IMR-90 (cell line): ENCODE measurements at regions not wholly inside any gene's neighbourhood (a gene's known extent, or its start where the extent isn't known, plus 50 kb on each side); places are given as distances from the start of the nearest gene placed in this dataset.

Experiments used
- ATAC-seq: fragments of 200-7000 bp; cut with Tn5 transposase; 2 replicates; pipeline ENCODE4 v1.9.1; 2020; ENCODE audit warnings: low read depth, mild to moderate bottlenecking, moderate library complexity
- BruUV-seq: library from RNA; stranded (reverse); fragments of 400-500 nt; replicated peaks from 2 replicates; lab custom pipeline; 2021; lab: Mats Ljungman, UMichigan
- CTCF ChIA-PET: fragments of 300-600 bp; formaldehyde crosslinking; extraction: SDS; loops from one replicate; lab custom pipeline; 2021; ENCODE audit warnings: antibody characterized with exemption; lab: Yijun Ruan, JAX
- POLR2A ChIA-PET: fragments of 300-600 bp; sonication (Branson Sonifier 250); formaldehyde crosslinking; loops from one replicate; lab custom pipeline; 2022; ENCODE audit warnings: antibody characterized with exemption; ENCODE audit not compliant: unreplicated experiment; lab: Charles Lee
- DNase-seq: peaks from one replicate; pipeline ENCODE4 v3.0.0; 2013
- H2AFZ ChIP-seq: replicated peaks from 2 replicates; pipeline ENCODE3; 2013; ENCODE audit warnings: low read length, mild to moderate bottlenecking; ENCODE audit not compliant: poor library complexity
- H2AK5ac ChIP-seq: 2 replicates; pipeline ENCODE4 v1.6.1; 2013; ENCODE audit warnings: low read depth, low read length, inconsistent platforms
- H2AK9ac ChIP-seq: replicated peaks from 2 replicates; pipeline ENCODE3; 2013; ENCODE audit warnings: mild to moderate bottlenecking, low read depth, low read length, moderate library complexity; ENCODE audit not compliant: poor library complexity
- H2BK120ac ChIP-seq: 2 replicates; pipeline ENCODE4 v1.6.1; 2013; ENCODE audit warnings: low read depth, low read length, inconsistent platforms
- H2BK15ac ChIP-seq: 3 replicates; pipeline ENCODE4 v1.6.1; 2013; ENCODE audit warnings: low read depth, low read length, inconsistent platforms
- H2BK20ac ChIP-seq: 2 replicates; pipeline ENCODE4 v1.6.1; 2013; ENCODE audit warnings: low read depth, mild to moderate bottlenecking, inconsistent platforms, low read length, moderate library complexity
- H2BK5ac ChIP-seq: 2 replicates; pipeline ENCODE4 v1.6.1; 2013; ENCODE audit warnings: mild to moderate bottlenecking, low read depth, low read length, inconsistent platforms; ENCODE audit not compliant: poor library complexity, severe bottlenecking
- H3K14ac ChIP-seq: replicated peaks from 2 replicates; pipeline ENCODE4 v1.6.1; 2013; ENCODE audit warnings: low read depth, low read length, inconsistent platforms
- H3K18ac ChIP-seq: 2 replicates; pipeline ENCODE4 v1.6.1; 2013; ENCODE audit warnings: low read depth, low read length, control low read depth
- H3K23ac ChIP-seq: 2 replicates; pipeline ENCODE4 v1.6.1; 2013; ENCODE audit warnings: low read depth, low read length, inconsistent platforms
- H3K27ac ChIP-seq: 2 replicates; pipeline ENCODE4 v1.5.1; 2013; ENCODE audit warnings: mild to moderate bottlenecking, control low read depth, low read length; ENCODE audit not compliant: insufficient read depth
- H3K27me3 ChIP-seq: 2 replicates; pipeline ENCODE4 v1.6.1; 2013; ENCODE audit warnings: low read length; ENCODE audit not compliant: control insufficient read depth, insufficient read depth
- H3K36me3 ChIP-seq: 2 replicates; pipeline ENCODE4 v1.6.1; 2013; ENCODE audit warnings: low read length, mixed read lengths; ENCODE audit not compliant: control insufficient read depth, insufficient read depth
- H3K4ac ChIP-seq: 2 replicates; pipeline ENCODE4 v1.6.1; 2013; ENCODE audit warnings: low read depth, low read length, inconsistent platforms
- H3K4me1 ChIP-seq: 2 replicates; pipeline ENCODE4 v1.6.1; 2013; ENCODE audit warnings: low read length, mixed read lengths; ENCODE audit not compliant: control insufficient read depth, insufficient read depth
- H3K4me2 ChIP-seq: 2 replicates; pipeline ENCODE4 v1.6.1; 2013; ENCODE audit warnings: low read depth, mild to moderate bottlenecking, control low read depth, low read length, moderate library complexity
- H3K4me3 ChIP-seq: 2 replicates; pipeline ENCODE4 v1.5.1; 2013; ENCODE audit warnings: low read depth, mild to moderate bottlenecking, control low read depth, low read length, moderate library complexity; ENCODE audit not compliant: insufficient read depth
- H3K56ac ChIP-seq: 2 replicates; pipeline ENCODE4 v1.6.1; 2013; ENCODE audit warnings: low read length, inconsistent platforms; ENCODE audit not compliant: insufficient read depth; ENCODE audit errors: extremely low read depth
- H3K79me1 ChIP-seq, 2 experiments: 2 replicates each; pipeline ENCODE4 v1.6.1; 2013; ENCODE audit warnings: low read length in 2 of 2, inconsistent platforms in 1 of 2, low read depth in 1 of 2
- H3K9ac ChIP-seq: 2 replicates; pipeline ENCODE4 v1.6.1; 2013; ENCODE audit warnings: low read depth, low read length, control low read depth
- H3K9me1 ChIP-seq: 2 replicates; pipeline ENCODE4 v1.6.1; 2013; ENCODE audit warnings: low read length, inconsistent platforms; ENCODE audit not compliant: insufficient read depth
- H3K9me3 ChIP-seq: 2 replicates; pipeline ENCODE4 v1.6.1; 2013; ENCODE audit warnings: low read length; ENCODE audit not compliant: control insufficient read depth, insufficient read depth
- H4K20me1 ChIP-seq: 2 replicates; pipeline ENCODE4 v1.6.1; 2013; ENCODE audit warnings: low read length, inconsistent platforms; ENCODE audit not compliant: insufficient read depth
- H4K5ac ChIP-seq: 2 replicates; pipeline ENCODE4 v1.6.1; 2013; ENCODE audit warnings: mild to moderate bottlenecking, low read depth, low read length, control low read depth
- H4K8ac ChIP-seq, 2 experiments: 2 replicates each; pipeline ENCODE4 v1.6.1; 2013; ENCODE audit warnings: low read depth in 2 of 2, low read length in 2 of 2, control low read depth in 1 of 2, inconsistent platforms in 1 of 2
- H4K91ac ChIP-seq: 2 replicates; pipeline ENCODE4 v1.6.1; 2013; ENCODE audit warnings: low read depth, low read length, inconsistent platforms; ENCODE audit not compliant: insufficient read depth
- BHLHE40 ChIP-seq: fragments of 150-350 bp; IDR thresholded peaks from 2 replicates; pipeline ENCODE4 v1.6.1; 2016; ENCODE audit warnings: mild to moderate bottlenecking, low read depth, low read length
- CEBPB ChIP-seq: IDR thresholded peaks from 2 replicates; pipeline ENCODE4 v1.6.1; 2012; ENCODE audit warnings: low read depth, low read length, improper control_type of control experiment
- CHD1 ChIP-seq: IDR thresholded peaks from 2 replicates; pipeline ENCODE4 v1.6.1; 2012; ENCODE audit warnings: low read depth, low read length, improper control_type of control experiment
- FOS ChIP-seq: fragments of 150-350 bp; IDR thresholded peaks from 2 replicates; pipeline ENCODE4 v1.6.1; 2016; ENCODE audit warnings: low read depth, low read length
- MAFK ChIP-seq: IDR thresholded peaks from 2 replicates; pipeline ENCODE4 v1.6.1; 2012; ENCODE audit warnings: low read depth, low read length, improper control_type of control experiment
- POLR2A ChIP-seq: IDR thresholded peaks from 2 replicates; pipeline ENCODE4 v1.6.1; 2012; ENCODE audit warnings: mild to moderate bottlenecking, low read depth, low read length
- RAD21 ChIP-seq: IDR thresholded peaks from 2 replicates; pipeline ENCODE4 v1.6.1; 2012; ENCODE audit warnings: low read length, improper control_type of control experiment
- RCOR1 ChIP-seq: IDR thresholded peaks from 2 replicates; pipeline ENCODE4 v1.6.1; 2012; ENCODE audit warnings: mild to moderate bottlenecking, low read length, improper control_type of control experiment; ENCODE audit not compliant: insufficient replicate concordance
- SMC3 ChIP-seq: fragments of 150-350 bp; IDR thresholded peaks from 2 replicates; pipeline ENCODE4 v1.6.1; 2016; ENCODE audit warnings: low read depth, mild to moderate bottlenecking, antibody characterized with exemption, low read length, moderate library complexity
- WGBS, 2 experiments: methylation state at CpG; one replicate each; pipeline versions ENCODE4 v1.1.5 to v1.1.7; 2013; ENCODE audit warnings: missing lambda C conversion rate in 2 of 2; ENCODE audit not compliant: insufficient read length in 1 of 2; ENCODE audit errors: extremely low coverage in 2 of 2; 5-methylcytosine and 5-hydroxymethylcytosine counted together
- dilution Hi-C: fragments of 300-500 bp; cut with HindIII; formaldehyde crosslinking; loops from one replicate; pipeline ENCODE4 v1.14.3; 2018; ENCODE audit warnings: low sequenced_read_pairs; ENCODE audit not compliant: unreplicated experiment
- in situ Hi-C: fragments of 300-500 bp; cut with MboI; formaldehyde crosslinking; loops from 3 replicates; pipeline ENCODE4 v1.14.3; 2019; ENCODE audit warnings: low sequenced_read_pairs, inconsistent platforms, mixed read lengths
- intact Hi-C: fragments of 100-400 bp; cut with micrococcal nuclease; formaldehyde crosslinking; loops from 2 replicates; pipeline ENCODE4 v1.10.0; 2022
- TF ChIP-seq, protein P1 (sequence below): conservative IDR thresholded peaks from 2 replicates; pipeline ENCODE4 v1.5.1; 2012; ENCODE audit warnings: mild to moderate bottlenecking, low read depth, low read length, improper control_type of control experiment

GRCh38 chr16:72501739-72502593, 330.0 kb upstream of the PMFBP1 start:
- POLR2A ChIA-PET, result no interaction called here

More at GRCh38 chr16:72501739-72502593, 330.0 kb upstream of the PMFBP1 start:
- H2BK20ac ChIP-seq, result no peak overlapping the region
- no peak overlapping the region for H3K18ac ChIP-seq
- H3K56ac ChIP-seq, result no peak overlapping the region
- no peak overlapping the region for H3K4ac ChIP-seq
- no peak overlapping the region for H3K27ac ChIP-seq
- no peak overlapping the region for H3K4me2 ChIP-seq
- no TSS peak for BruUV-seq
- in situ Hi-C loops (loop anchor here (25.0 kb wide), 1 partner anchor 1385 kb away; no protein-coding TSS in a partner anchor), dilution Hi-C loops (no loop called here), intact Hi-C loops (loop anchor here (1.0 to 5.0 kb wide), 9 partner anchors 160 to 1454 kb away; no protein-coding TSS in a partner anchor)
- no peak overlapping the region for H4K8ac ChIP-seq
- no peaks in the 10 kb centered on the region for H3K4me1 ChIP-seq
- H2BK120ac ChIP-seq, result no peak overlapping the region
- no peaks in the 10 kb centered on the region for H3K9me3 ChIP-seq
- H3K23ac ChIP-seq, result no peak overlapping the region
- no peak overlapping the region for H2AK9ac ChIP-seq
- no peak overlapping the region for H2AFZ ChIP-seq
- no peak overlapping the region for H2AK5ac ChIP-seq
- peak; percentile 99 for ATAC-seq
- H3K9ac ChIP-seq, result no peak overlapping the region
- H3K79me1 ChIP-seq, result no peaks in the 10 kb centered on the region
- no peak overlapping the region for H4K91ac ChIP-seq
- 0 out of 2 replicates have a peak, but pooled peaks have one; percentile 35 for TF ChIP-seq POLR2A
- peak; percentile 80 for TF ChIP-seq MAFK
- TF ChIP-seq CEBPB, result no peak
- TF ChIP-seq BHLHE40, result no peak
- no peak for TF ChIP-seq FOS
- peak; percentile 94 for TF ChIP-seq SMC3
- TF ChIP-seq CHD1, result no peak
- TF ChIP-seq RAD21, result peak; percentile 95
- TF ChIP-seq, protein P1, sequence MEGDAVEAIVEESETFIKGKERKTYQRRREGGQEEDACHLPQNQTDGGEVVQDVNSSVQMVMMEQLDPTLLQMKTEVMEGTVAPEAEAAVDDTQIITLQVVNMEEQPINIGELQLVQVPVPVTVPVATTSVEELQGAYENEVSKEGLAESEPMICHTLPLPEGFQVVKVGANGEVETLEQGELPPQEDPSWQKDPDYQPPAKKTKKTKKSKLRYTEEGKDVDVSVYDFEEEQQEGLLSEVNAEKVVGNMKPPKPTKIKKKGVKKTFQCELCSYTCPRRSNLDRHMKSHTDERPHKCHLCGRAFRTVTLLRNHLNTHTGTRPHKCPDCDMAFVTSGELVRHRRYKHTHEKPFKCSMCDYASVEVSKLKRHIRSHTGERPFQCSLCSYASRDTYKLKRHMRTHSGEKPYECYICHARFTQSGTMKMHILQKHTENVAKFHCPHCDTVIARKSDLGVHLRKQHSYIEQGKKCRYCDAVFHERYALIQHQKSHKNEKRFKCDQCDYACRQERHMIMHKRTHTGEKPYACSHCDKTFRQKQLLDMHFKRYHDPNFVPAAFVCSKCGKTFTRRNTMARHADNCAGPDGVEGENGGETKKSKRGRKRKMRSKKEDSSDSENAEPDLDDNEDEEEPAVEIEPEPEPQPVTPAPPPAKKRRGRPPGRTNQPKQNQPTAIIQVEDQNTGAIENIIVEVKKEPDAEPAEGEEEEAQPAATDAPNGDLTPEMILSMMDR, result peak; percentile 96
- TF ChIP-seq RCOR1, result no peak
- CTCF ChIA-PET, result interaction anchor here (0.6 to 1.7 kb wide), 6 partner anchors 210 to 1455 kb away, joined by 3 to 8 read pairs (median 4); no protein-coding TSS in a partner anchor
- no CpG with 5 or more reads among the region's 3 CpGs for WGBS, 2 experiments
- no peaks in the 10 kb centered on the region for H3K9me1 ChIP-seq
- no peak overlapping the region; the same call in 1 of the 2 replicates for H4K5ac ChIP-seq
- peak; percentile 79 for DNase-seq
- H4K20me1 ChIP-seq, result no peaks in the 10 kb centered on the region
- no peak overlapping the region for H2BK5ac ChIP-seq
- H3K14ac ChIP-seq, result no peak overlapping the region
- H2BK15ac ChIP-seq, result no peak overlapping the region
- H3K36me3 ChIP-seq, result no peaks in the 10 kb centered on the region
- H3K27me3 ChIP-seq, result no peaks in the 10 kb centered on the region
- no peak overlapping the region for H3K4me3 ChIP-seq
